CD1c-positive myeloid dendritic cell (primary cell): ENCODE measurements at regions not wholly inside any gene's neighbourhood (a gene's known extent, or its start where the extent isn't known, plus 50 kb on each side); places are given as distances from the start of the nearest gene placed in this dataset.
"Not testable (repeated sequence)": the region's sequence is repeated elsewhere in the genome, so short reads cannot be mapped to it uniquely, and the experiment has no call there.

ENCODE experiments used
- DNase-seq: peaks from one replicate; pipeline ENCODE4 v3.0.0-alpha.2; 2016; ENCODE audit errors: extremely low spot score

DNA sequence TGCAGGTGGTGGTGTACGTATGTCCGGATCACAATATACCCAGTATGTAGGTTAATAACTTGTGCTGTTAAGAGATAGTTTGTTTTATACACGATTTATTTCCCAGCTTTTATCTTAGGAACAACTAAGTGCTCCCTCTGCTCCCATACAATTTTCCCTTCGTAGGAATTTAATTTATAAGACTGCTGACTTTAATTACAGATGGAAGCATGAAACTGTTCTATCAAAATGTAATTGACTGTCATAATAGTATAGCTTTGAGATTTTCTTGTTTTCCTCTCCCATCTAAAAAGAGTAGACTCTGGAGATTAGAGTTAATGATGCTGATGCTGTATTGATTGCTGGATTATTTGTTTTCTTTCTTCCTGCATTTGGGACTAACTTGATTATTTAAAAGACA, 370.7 kb upstream of the SGO1 start:
- no peak for DNase-seq

DNA sequence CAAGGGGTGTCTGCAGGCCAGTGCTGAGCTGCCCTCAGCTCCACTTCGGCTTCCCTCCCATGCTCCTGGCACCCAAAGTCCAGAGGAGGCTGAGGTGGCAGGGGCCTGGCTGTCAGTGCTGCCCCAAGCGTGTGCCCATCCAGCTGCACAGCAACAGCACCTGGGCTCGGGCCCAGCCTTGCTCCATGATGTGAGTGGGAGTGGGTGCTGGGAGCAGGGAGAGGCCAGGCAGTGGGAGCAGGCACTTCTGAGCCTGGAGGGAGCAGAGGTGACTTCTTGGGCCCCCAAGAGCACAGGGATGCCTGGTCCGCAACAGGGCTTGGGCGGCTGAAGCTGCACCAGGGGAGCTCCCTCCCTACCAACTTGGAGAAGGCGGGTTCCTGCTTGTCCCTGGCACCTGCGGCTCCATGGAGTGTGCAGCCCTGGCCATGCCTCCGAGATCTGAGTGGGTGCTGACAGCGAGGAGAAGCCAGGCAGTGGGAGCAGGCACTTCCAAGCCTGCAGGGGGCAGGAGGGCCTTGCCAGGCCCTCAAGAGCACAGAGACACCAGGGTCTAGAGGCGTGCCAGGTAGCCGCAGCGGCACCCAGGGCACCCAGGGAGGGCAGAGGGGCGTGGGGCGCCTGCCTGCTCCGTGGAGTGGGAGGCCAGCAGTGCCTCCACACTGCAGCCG, 366.7 kb upstream of the SGO1 start:
- DNase-seq: no peak

DNA sequence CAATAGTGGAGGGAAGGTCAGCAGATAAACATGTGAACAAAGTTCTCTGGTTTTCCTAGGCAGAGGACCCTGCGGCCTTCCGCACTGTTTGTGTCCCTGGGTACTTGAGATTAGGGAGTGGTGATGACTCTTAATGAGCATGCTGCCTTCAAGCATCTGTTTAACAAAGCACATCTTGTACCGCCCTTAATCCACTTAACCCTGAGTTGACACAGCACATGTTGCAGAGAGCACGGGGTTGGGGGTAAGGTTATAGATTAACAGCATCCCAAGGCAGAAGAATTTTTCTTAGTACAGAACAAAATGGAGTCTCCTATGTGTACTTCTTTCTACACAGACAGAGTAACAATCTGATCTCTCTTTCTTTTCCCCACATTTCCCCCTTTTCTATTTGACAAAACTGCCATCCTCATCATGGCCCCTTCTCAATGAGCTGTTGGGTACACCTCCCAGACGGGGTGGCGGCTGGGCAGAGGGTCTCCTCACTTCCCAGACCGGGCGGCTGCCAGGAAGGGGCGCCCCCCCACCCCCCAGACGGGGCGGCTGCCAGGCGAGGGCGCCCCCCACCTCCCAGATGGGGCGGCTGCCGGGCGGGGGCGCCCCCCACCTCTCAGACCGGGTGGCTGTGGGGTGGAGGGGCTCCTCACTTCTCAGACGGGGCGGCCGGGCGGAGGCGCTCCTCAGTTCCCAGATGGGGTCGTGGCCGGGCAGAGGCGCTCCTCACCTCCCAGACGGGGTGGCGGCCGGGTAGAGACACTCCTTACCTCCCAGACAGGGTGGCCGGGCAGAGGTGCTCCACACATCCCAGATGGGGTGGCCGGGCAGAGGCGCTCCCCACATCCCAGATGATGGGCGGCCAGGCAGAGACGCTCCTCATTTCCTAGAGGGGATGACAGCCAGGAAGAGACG, 361.6 kb upstream of the SGO1 start:
- not testable (repeated sequence) for DNase-seq

DNA sequence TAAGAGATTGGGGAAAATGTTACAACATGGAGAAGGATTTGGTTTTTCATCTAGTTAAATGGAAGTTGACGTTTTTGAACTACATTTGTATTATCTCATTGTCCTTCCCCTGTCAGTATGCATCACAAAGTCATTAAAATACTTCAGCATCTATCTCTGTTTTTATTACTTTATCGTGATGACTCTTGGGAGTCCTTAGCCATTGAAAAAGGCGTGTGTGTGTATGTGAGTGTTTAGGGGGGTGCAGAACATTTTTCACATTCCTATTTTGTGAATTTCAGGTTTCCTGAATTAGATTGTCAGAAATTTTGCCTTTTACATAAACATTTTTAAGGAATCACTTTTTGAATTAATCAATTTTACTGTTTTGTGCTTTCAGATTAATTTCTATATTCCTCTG, 360.6 kb upstream of the SGO1 start:
- no peak for DNase-seq

DNA sequence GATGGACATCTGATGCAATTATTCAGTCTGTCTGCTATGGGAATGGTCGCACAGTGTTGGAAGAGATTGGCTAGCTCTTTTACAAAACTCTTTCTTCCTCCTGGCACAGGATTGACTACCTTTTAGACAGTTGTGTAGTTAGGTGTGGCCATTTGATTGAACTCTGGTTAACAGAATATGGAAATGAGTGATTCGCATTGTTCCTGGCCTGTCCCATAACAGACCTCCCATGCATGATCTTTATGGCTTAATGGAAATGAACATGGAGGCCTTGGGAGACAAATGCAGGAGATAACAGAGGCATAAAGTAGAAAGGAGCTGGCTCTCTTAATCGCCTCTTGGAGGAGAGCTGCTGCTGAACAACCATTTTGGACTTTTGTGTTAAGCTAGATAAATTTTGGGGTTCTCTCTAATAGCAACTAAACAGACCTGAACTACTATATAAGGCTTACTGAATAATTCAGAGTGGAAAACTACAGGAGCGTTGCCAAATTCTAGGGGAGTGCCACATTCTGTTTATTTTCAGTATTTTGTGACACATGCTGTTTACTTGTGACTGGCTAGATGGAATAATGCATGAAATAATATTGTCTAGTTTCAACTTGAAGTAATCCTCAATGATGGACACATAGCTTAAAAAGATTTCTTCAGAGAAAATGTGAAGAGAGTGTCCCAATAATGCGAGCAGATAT, 357.7 kb upstream of the SGO1 start:
- no peak for DNase-seq

DNA sequence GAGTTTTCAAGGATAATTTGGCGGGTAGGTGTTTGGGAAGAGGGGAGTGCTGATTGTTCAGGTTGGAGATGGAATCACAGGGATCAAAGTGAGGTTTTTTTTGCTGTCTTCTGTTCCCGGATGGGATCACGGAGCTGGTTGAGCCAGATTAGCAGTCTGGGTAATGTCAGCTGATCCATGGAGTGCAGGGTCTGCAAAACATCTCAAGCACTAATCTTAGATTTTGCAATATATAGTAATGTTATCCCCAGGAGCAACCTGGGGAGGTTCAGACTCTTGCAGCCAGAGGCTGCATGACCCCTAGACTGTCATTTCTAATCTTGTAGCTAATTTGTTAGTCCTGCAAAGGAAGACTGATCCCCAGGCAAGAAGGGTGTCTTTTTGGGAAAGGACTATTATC, 354.1 kb upstream of the SGO1 start:
- DNase-seq: no peak

DNA sequence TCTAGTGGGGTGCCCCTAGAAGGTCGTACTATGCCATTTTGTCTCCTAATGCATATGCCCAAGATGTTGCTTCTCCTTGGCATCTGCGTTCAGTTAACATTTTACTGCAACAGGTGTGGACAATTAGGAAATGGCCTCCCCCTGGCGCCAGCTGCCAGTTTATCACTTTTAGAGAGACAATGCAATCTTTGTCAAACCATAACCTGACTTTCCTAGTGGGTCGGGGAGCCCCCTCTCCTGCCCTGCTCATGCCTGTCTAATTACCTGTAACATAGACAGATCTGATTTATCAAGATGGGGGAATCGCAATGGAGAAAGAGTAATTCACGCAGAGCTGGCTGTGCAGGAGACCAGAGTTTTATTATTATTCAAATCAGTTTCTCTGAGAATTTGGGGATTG, 353.7 kb upstream of the SGO1 start:
- no peak for DNase-seq

DNA sequence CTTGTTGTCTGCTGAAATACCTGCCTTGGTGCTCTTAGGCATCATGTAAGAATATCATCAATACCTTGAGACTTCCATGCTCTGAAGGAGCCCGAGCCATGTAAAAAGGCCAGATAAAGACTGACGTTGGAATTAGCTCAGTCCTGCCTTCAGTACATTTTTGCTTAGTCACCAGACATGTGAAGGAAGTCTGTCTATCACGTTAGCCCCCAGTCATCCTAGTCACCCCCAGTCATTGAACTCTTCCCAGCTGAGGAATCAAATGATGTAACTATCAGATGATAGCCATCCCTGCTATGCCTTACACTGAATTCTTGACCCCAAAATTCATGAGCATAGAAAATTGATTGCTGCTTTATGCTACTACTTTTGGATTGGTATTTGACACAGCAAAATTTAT, 351.2 kb upstream of the SGO1 start:
- DNase-seq: no peak

DNA sequence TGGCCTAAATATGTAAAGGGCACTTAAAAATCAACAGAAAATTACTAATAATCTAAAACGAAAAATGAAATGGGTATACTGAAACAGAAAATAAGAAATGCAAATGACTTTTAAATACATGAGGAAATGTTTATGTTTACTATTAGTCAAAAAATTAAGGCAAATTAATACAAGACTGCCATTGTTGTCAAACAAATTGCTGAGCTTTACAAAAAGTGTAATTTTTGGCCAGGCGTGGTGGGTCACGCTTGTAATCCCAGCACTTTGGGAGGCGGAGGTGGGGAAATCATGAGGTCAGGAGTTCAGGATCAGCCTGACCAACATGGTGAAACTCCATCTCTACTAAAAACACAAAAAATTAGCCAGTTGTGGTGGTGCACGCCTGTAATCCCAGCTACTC, 343.9 kb upstream of the SGO1 start:
- no peak for DNase-seq

DNA sequence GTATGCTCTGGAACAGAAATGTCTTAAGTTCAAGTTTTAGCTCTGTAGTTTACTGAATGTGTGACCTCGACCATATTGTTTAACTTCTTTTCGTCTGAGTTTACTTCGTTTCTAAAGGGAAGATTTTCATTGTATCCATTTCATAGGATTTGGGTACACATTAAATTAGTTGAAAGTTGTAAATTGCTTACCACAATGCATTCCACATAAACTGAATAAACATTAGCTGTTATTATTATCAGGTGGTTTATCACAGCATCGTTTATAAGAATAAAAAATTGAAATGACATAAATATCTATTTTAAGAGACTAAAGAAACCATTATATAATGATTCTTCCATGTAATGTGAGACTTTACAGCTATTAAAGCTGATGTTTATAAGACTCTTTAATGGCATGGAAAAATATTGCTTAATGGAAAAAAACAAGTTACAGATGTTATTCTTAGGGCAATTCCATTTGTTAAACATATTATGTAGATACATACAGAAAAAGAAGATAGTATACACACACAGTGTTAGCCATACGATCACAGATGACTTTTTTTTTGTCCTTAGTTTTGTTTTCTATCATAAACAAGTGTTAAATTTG, 342.3 kb upstream of the SGO1 start:
- no peak for DNase-seq

DNA sequence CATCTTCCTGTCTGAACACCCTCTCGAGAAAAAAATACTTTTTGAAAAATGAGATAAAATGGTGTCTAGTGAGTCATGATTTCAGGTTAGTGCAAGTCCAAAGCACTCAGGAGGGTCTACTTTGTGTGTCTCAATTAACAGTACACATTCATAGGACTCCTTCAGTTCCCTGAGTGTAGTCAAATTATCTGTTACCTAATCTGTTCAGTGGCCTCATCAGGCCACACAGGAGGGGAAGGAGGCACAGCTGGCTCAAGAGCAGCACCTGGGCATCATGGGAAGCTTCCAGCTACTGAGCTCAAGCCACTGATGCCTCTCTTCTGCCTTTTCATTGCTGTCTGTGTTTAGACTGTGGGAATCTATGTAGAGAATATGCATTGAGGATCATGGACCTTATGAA, 341.4 kb upstream of the SGO1 start:
- no peak for DNase-seq

DNA sequence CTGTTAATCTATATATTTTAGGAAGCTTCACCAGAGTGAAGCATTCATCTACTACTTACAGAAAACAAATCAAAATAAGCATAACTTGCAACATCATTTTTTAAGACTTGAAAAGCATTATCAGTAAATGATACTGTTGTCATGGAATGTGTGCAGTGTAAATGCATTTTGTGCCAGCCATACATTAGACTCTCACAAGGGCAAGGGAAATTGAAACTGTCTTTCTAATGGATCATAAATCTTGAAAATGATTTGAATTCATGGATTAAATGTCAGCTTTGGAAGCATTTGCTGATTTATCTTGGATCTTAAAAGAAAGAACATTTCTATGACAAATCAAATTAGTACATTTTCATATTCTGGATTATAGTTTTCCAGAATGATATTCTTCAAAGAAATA, 338.3 kb upstream of the SGO1 start:
- no peak for DNase-seq

DNA sequence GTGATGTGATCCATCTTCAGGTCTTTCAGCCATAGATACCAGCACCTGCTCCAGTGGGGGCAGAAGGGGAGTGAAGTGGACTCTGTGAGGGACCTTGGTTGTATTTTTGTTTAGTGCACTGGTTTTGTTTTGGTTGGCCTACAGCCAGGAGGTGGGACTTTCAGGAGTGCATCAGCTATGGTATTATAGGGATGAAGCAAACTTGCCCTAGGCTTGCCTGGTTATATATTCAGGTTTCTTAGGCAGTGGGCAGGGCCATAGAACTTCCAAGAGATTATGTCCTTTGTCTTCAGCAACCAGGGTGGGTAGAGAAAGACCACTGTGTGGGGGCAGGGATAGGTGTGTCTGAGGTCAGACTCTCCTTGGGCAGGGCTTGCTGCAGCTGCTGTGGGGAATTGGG, 337.3 kb upstream of the SGO1 start:
- no peak for DNase-seq

DNA sequence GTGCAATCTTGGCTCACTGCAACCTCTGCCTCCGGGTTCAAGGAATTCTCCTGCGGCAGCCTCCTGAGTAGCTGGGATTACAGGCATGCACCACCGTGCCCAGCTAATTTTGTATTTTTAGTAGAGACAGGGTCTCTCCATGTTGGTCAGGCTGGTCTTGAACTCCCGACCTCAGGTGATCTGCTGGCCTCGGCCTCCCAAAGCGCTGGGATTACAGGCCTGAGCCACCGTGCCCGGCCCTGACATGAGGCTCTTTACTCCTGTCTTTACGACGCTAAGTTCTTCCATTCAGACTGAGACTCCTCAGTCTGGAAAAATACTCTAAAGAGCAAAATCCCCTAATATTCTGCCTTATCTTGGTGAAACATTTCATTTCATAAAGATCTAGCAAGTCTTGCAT, 331.3 kb upstream of the SGO1 start:
- not testable (repeated sequence) for DNase-seq

DNA sequence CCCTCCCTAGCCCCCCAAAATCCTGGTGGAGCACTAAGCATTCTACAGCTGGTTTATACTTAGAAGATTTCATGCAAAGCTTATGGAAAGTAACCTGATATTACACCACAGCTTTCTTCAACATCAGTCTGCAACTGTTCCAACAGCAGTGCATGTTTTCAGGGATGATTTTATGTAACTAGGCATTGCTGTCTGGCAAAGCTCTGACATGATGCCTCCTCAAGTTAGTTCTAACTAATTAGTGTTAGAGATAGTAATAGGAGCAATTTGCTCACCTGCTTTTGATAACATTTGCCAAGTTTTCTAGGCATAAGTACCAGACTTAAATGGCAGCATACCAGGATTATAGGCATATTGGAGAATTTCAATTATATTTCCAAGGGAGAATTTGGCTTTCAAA, 330.3 kb upstream of the SGO1 start:
- DNase-seq: no peak

DNA sequence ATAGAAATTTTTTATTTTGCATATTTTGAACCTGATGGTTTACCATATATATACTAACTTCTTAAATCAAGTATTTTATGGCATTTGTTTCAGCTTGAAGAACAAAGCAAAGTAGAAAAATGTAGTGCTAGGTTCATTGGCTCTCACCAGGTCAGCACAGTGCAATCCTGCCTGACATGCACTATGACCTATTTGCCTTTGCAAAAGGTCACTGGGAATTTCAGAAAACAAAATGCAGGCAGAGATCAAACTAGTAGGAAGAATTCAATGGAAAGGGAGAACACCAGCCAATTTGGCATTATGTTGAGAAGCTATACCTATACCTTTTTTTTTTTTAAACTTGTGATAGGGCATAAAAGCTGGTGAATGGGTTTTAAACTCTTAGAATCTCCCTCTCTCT, 329.8 kb upstream of the SGO1 start:
- DNase-seq: no peak

DNA sequence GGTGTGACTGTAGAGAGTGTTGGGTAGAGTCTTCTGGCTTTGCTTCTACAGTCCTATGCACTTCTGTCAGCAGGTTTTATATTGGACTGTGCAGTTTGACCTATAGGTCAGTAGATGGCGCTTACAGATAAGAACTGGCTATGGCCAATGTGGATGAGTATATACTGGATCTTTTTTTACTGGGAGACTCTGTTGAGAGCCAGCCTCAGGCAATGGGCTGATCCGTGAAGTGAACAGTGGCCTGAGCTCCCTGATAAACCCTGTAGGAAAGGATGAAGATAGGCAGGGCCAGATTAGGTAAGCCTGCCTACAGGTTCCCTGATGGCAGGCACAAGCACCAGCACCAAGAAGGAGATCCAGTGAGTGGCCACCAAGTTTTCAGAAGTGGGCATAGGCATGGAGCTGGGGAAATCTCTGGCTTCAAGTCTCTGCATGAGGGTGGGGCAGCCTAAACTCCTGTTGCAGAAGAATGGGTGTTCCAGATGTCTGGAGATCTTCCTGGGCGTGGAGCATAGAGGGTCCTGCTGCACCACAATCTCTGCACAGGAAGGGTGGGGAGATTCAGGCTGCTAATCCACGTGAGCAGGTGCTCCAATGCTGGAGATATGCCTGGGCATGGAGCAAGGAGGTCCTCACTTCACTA, 326.0 kb upstream of the SGO1 start:
- DNase-seq: no peak

DNA sequence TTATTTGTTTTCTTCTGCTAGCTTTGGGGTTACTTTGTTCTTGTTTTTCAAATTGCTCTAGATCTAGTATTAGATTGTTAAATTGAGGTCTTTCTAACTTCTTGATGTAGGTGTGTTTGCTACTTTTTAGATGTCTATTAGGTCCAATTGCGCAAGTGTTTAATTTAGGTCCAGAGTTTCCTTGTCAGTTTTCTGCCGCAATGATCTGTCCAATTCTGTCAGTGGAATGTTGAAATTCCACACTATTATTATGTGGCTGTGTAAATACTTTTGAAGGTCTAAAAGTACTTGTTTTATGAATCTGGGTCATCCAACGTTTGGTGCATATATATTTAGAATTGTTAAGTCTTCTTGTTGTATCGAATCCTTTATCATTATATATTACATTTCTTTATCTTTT, 324.4 kb upstream of the SGO1 start:
- DNase-seq: no peak

DNA sequence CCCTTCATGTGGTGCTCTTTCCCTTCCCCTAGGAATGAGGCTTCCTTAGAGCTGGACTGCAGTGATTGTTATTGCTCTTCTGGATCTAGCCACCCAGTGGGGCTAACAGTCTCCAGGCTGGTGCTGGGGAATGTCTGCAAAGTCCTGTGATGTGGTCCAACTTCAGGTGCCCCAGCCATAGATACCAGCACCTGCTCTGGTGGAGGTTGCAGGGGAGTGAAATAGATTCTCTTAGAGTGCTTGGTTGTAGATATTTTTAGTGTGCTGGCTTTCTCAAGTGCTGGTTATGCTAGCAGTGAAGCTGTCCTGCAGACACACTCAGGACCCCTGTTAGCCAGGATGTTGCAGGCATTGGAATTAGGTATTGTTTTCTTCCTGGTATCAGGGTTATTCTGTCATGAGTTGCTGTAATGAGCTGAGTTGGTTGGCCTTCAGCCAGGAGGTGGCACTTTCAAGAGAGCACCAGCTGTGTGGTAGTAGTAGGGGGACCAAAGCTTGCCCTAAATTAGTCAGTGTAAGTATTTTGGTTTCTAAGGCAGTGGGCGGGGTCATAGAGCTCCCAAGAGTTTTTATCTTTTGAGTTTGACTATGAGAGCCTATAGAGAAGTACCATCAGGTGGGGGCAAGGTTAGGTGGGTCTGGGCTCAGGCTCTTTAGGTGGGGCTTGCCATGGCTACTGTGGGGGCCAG, 317.5 kb upstream of the SGO1 start:
- DNase-seq: no peak

DNA sequence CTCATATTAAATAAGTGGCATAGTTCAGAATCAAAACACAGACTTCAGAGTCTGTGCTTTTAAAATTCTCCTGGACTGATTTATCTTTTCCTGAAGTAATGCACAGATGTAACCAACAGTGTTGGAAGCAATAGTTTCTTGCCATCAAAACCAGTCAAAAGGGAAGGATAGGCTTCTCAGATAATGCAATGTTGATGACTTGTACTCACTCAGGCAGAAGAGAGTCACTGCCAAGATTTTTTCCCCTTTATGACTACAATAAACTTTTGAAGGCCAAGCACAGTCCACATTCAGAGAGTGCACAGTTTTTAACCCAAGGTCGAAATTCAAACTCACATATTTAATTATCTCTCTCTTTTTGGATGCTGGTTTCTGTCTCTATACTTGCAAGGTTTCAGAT, 305.0 kb upstream of the SGO1 start:
- DNase-seq: no peak

DNA sequence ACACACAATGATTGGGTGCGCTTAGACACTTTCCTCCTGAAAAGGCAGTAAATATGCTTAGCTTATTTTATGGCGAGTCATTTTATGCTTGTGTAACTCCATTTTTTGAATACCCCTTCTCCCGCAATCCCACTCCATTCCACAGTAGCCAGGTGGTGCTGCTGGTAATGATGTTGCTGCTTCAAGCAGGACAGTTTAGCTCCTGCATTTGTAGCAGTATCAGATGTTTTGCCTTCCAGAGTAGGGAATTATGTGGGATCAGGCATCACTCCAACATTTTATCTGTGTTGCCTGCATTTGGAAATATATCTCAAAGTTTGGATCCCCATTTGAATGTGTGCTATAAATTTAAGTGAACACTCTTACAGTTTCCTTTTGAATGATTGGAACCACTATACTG, 302.1 kb upstream of the SGO1 start:
- DNase-seq: no peak
